ENCODE measurements at regions not wholly inside any gene's neighbourhood (a gene's known extent, or its start where the extent isn't known, plus 50 kb on each side); places are given as distances from the start of the nearest gene placed in this dataset.
A peak's percentile ranks its signal among the peaks of the same experiment; 100 is the strongest.

DNA sequence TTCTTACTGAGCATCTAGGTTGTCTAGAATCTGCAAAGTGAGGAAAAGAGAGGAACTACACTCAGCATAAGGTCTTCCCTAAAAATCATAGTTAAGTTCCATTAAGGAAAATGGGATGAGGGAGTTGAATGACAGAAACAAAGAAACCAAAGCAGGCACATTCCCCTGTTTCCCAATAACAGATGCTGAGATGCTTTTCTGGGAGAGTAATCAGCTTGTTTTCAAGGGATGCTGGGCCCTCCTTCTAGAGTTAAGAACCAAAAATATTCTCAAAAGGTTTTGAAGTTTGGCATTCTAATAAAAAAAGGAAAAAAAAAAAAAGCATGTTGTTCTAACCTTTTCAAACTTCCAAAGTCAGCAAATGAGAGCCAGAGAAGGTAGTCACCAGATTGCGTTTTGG is 105.2 kb upstream of the ZNF648 start:
- TF ChIP-seq POLR2A (IDR thresholded peaks at IDR 0.05), result no peak
- TF ChIP-seq, protein P1, sequence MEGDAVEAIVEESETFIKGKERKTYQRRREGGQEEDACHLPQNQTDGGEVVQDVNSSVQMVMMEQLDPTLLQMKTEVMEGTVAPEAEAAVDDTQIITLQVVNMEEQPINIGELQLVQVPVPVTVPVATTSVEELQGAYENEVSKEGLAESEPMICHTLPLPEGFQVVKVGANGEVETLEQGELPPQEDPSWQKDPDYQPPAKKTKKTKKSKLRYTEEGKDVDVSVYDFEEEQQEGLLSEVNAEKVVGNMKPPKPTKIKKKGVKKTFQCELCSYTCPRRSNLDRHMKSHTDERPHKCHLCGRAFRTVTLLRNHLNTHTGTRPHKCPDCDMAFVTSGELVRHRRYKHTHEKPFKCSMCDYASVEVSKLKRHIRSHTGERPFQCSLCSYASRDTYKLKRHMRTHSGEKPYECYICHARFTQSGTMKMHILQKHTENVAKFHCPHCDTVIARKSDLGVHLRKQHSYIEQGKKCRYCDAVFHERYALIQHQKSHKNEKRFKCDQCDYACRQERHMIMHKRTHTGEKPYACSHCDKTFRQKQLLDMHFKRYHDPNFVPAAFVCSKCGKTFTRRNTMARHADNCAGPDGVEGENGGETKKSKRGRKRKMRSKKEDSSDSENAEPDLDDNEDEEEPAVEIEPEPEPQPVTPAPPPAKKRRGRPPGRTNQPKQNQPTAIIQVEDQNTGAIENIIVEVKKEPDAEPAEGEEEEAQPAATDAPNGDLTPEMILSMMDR (IDR thresholded peaks at IDR 0.05), result no peak
- Histone ChIP-seq H3K36me3 (replicated peaks in 1 of 2) (no peaks in the 10 kb centered on the region), H3K9me3 (replicated peaks in 1 of 3) (no peaks in the 10 kb centered on the region), H3K4me1 (replicated peaks in 1 of 2) (peaks cover 0 to 8% of the 10 kb centered on the region in 2 donors), H3K4me3 (no peak overlapping the region), H3K27me3 (no peaks in the 10 kb centered on the region), H3K27ac (no peak overlapping the region)
- DNase-seq, result no peak
- 75 to 91% (median 88%) methylated on average over 1 of the region's 1 CpG for WGBS, 4 donors
- intact Hi-C loops (cut with DNase I), result no loop called here

DNA sequence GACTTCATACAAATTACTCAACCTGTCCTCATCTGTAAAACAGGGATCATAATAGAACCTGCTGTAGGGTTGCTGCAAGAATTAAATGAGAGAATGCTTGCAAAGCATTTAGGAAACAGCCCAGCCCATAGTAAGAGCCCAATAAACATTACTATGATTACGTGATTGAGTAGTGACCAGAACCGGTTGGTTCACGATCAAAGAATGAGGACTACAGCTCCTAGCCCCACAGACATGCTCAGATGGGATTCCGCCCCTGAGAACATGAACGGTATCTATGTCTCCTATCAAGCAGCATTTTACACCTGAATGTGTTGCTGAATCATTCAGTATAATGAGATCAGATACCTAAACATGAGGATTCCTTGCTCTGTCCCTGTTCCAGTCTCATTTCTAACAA is 104.8 kb upstream of the ZNF648 start:
- no peak for DNase-seq
- Histone ChIP-seq H3K27me3 (no peaks in the 10 kb centered on the region), H3K4me1 (replicated peaks in 1 of 2) (peaks cover 0 to 8% of the 10 kb centered on the region in 2 donors), H3K9me3 (replicated peaks in 1 of 3) (no peaks in the 10 kb centered on the region), H3K36me3 (replicated peaks in 1 of 2) (no peaks in the 10 kb centered on the region), H3K4me3 (no peak overlapping the region), H3K27ac (no peak overlapping the region)
- 87 to 96% (median 92%) methylated on average over 5 of the region's 5 CpGs for WGBS, 4 donors
- intact Hi-C loops (cut with DNase I), result no loop called here
- TF ChIP-seq, protein P1 (IDR thresholded peaks at IDR 0.05), result no peak
- no peak for TF ChIP-seq POLR2A (IDR thresholded peaks at IDR 0.05)

DNA sequence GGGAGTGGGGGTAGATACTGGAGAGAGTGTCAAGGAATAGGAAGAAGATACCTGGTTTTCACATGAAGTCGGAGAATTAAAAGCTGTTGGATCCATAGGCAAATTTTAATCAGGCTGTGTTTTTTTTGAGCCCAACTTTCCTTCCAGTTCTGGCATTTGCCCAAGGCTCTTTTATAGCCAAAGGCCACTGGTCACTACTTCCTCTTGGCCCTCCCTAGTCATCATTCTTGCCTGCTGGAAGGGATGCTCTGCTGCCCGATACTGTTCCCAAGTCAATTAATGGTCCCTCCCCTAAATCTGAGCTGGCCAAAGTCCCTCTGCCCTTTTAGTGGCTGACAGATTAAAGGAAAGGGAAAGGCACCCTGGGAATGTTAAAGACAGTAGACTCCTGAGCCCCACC is 102.8 kb upstream of the ZNF648 start:
- TF ChIP-seq, protein P1 (IDR thresholded peaks at IDR 0.05), result no peak
- no peak for TF ChIP-seq POLR2A (IDR thresholded peaks at IDR 0.05)
- Histone ChIP-seq H3K4me1 (replicated peaks in 1 of 2) (peaks cover 0 to 8% of the 10 kb centered on the region in 2 donors), H3K4me3 (no peak overlapping the region), H3K9me3 (replicated peaks in 1 of 3) (no peaks in the 10 kb centered on the region), H3K27ac (peak overlapping the region in 2 of 5 donors; percentile 39 to 87), H3K27me3 (no peaks in the 10 kb centered on the region), H3K36me3 (replicated peaks in 1 of 2) (no peaks in the 10 kb centered on the region)
- 51 to 68% (median 62%) methylated on average over 2 of the region's 2 CpGs for WGBS, 4 donors
- DNase-seq, result peak in 4 of 7 donors; percentile 31 to 62 (median 46)
- intact Hi-C loops (cut with DNase I), result no loop called here

DNA sequence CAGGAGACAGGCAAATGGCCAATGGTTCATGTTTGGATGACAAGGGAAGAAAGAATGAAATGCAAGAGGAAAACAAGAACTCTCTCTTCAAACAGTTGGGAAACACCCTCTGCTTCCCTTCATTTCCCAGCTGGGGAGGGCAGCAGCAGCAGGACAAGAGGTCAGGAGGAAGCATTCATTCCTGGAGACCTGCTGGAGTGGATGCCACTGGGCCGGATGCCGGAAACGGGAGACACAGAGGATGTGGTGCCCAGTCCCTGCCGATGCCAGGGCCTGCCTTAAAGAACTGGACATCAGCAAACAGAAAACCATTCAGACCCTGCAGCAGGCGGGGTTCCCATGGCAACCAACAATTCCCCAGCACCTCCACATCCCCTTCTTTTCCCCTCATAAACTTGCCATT is 102.3 kb upstream of the ZNF648 start:
- Histone ChIP-seq H3K36me3 (replicated peaks in 1 of 2) (no peaks in the 10 kb centered on the region), H3K4me3 (no peak overlapping the region), H3K4me1 (replicated peaks in 1 of 2) (peaks cover 0 to 8% of the 10 kb centered on the region in 2 donors), H3K9me3 (replicated peaks in 1 of 3) (no peaks in the 10 kb centered on the region), H3K27ac (peak overlapping the region in 2 of 5 donors; percentile 39 to 87), H3K27me3 (no peaks in the 10 kb centered on the region)
- WGBS, 4 donors, result 64 to 100% (median 77%) methylated on average over 3 to 5 of the region's 5 CpGs
- DNase-seq, result peak in 4 of 7 donors; percentile 19 to 65 (median 44)
- TF ChIP-seq, protein P1 (IDR thresholded peaks at IDR 0.05), result no peak
- no peak for TF ChIP-seq POLR2A (IDR thresholded peaks at IDR 0.05)
- intact Hi-C loops (cut with DNase I), result no loop called here
